HG03565 (cell line): ENCODE measurements at regions not wholly inside any gene's neighbourhood (a gene's known extent, or its start where the extent isn't known, plus 50 kb on each side); places are given as distances from the start of the nearest gene placed in this dataset.

Experiments used
- ATAC-seq: cut with Tn5 transposase; IDR thresholded peaks from one replicate; pipeline ENCODE4 v1.9.1; 2021; ENCODE audit warnings: mild to moderate bottlenecking, moderate library complexity; ENCODE audit not compliant: unreplicated experiment

DNA sequence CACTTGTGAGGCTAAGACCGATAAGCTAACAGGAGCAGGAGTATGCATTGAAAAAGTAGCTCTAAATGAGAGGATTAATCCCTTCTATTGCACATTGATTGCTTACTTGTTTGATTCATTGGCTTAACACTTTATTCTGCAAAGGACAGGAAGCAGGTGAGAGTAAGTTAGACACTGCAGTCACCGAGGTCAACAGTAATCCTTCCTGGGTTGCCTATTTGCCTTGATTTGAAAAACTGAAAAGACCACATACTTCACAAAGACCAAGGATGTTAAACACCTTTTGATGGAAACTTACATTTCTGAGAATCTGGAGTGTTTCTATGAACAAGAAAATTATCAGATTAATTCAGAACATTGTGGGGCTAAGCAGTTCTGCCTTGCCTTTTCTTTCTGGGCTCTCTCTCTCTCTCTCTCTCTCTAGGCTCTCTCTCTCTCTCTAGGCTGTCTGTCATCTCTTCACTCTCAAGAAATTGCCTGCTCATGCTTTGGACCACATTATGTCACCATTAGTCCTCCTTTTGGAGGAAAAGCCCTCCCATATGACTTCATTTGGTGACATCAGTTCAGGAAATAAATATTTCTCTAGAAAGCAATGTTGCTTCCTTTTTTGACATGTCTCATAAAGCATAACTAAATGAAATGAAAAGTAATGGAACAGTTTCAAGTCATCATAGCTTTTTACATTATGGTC, 103.8 kb downstream of the TNFSF18 start:
- ATAC-seq = no peak

DNA sequence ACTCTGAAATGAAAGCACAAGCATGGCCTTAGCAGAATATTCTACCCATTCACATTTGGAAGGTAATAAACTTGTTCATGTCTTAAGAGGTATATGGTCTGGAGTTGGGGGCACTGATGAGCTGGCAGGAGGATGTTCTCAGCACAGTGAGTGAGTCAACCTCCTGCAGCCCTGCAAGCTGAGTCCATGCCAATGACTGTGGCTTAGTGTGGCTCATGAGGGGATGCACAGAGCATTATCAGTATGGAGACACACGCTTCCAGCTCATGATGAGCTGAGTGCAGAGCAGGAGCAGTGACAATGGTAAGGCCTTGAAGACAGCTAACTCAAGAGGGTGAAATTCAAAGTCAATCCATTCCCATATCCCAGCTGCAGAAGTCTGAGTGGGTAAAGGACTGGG, 102.3 kb downstream of the TNFSF18 start:
- no peak for ATAC-seq

DNA sequence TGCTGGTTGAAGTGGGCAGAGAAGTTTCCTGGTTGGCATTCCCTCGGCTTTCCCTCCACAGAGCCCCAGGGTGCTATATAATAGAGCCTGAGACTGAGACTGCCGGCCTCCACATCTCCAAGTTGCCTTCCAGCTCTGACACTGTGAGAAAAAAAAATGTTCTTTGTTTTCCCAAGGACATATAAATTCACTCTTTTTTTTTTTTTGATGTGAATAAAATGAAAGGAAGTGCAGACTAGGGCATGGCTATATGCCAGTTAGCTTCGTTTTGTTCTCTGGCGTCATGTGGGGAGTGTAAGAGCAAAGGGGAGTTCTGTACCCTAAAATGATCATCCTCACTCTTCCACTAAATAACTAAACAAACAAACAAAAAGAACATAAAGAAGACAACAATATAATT, 101.6 kb downstream of the TNFSF18 start:
- no peak for ATAC-seq

DNA sequence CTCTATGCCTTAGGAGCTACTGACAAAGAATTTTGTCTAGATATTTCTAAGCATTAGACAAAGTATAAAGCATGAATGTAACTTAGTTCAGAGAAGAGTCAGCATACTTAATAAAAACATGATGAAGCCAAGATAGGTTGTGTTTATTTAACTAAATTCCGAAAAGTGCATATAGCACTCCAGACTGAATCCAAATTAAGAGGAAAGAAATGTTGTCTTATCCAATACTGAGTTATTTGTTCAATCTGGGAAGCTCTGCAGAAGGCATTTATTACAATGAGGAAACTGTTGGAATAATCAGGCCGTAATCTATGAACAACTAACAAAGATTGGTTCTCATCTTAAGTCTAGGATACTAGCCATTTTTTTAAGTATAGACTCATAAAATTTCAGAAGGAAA, 100.2 kb downstream of the TNFSF18 start:
- ATAC-seq = no peak

DNA sequence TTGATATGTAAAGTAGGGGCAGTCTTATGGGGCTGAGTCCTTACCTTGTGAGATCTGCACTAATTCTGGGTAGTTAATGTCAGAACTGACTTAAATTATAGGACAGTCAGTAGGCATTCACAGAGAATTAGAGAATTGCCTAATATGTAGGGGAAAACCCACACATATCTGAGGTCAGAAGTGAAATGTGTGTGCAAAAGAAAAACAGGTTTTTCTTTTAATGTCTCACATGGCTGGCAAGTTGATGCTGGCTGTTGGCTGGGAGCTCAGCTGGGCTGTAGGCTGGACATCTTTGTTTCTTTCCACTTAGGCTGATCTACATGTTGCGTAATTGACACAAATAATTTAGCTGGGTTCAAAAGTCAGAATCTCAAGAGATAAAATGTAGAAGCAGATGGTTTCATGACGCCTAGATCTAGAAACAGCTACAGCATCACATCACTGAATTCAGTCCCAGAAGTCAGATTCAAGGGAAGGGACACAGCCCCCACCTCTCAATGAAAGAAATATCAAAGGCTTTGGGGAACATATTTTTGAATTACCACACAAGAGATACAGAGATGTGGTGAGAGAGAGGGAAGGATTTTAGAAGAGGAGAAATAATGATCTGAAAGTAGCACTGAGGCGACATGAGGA, 98.9 kb downstream of the TNFSF18 start:
- no peak for ATAC-seq

DNA sequence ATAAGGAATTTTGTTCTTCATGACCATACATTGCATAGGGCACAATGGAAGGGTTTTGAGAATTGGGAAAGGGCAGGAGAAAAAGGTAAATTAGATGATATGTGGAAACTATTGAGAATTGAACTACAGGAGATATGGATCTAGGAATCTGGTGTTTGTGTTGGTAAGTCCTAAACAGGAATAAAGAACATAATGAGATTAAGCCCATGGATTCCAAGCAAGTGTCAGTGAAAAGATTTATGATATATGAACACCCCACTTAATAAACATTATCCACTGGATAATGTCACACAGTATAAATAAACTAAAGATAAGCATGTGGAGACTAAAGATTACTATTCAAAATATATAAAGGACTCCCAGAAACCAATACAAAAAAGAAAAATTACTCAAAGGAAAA, 98.2 kb downstream of the TNFSF18 start:
- no peak for ATAC-seq

DNA sequence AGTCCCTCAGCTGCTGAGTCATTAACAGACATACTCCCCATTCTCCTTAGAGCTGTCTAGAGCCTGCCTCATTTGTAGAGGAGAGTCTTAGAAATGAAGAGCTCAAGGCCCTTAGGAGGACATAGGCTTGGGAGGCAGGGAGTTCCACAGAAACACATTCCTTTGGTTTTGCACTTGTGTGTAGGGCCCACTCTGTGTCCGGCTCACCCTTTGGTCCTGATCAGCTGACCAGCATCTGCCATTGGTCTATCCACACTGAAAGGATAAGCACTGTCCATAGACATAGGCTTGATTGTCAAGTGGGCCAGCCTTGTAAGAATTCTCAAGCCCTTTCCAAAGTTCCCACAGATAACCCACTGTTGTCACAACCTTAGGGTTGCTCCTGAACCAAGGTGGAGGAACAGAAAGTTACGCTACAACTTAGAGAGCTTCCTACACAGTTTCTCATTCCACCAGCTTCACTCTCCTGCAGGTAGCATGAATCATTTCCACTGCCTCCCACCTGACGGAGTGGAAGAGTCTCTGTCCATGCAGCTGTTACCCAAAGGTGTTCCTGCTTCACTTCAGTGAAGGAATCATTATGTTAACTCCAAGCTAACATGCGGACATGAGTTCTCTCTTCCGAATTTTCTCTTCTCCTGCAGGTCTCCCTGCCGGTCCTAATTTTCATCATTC, 96.1 kb downstream of the TNFSF18 start:
- no peak for ATAC-seq

DNA sequence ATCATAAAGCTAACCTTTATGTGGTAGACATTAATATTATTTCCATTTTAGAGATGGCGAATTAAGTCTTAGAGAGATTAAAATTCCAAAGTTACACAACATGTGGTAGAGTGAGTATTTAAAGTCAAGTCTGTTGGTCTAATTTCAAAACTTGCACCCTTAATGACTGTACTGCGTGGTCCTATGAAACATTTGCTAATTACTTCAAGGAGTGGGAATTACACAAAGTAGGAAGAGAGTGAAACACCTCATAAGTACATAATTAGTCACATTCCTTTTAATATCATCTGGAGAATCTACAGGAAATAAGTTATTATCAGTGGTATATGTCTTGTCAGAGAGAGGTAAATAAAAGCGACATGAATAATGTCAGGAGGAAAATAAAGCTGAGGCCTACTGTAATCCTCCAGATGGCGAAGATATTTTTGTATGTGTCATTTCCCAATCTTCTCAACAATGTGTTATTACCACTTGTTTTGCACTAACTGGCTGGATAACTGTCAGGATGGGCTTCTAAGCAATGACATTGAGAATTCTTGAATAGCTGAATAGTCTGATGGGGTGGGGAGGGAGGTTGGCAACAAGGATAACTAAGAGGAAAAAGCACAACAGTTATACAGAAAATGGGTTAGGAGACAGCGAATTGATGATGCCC, 95.5 kb downstream of the TNFSF18 start:
- ATAC-seq = no peak

DNA sequence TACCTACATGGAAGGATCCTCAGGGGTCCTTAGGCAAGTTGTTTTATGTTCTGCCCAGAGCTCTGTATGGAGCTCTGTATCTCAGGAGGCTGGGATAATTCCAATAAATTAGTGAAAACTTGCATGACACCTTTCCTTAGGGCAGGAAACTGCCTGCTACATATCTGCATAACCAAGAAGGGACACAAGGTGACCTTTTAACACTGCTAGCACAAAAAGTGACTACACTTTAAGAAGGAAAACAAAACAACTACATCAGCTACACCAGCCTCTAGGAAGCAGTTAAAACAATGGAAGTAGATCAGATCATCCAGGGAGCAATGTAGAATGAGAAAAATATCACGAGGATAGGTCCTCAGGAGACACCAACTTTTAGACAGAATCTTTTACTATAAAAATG, 93.9 kb downstream of the TNFSF18 start:
- no peak for ATAC-seq

DNA sequence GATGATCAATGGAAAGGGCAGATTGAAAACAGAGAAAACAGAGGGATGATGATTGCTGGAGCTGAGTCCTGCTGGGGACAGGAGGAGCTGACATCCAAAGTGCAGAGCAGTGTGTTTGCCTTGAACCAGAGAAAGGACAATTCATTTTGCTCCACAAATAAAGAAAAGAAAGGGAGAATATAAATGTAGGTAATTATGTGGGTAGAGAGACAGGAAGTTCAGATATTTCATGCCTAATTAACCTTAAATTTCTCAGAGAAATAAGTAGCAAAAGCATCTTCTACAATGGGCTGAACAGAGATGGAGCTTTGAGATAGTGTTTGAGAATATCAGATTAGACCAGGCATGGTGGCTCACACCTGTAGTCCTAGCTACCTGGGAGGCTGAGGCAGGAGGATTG, 93.2 kb downstream of the TNFSF18 start:
- no peak for ATAC-seq

DNA sequence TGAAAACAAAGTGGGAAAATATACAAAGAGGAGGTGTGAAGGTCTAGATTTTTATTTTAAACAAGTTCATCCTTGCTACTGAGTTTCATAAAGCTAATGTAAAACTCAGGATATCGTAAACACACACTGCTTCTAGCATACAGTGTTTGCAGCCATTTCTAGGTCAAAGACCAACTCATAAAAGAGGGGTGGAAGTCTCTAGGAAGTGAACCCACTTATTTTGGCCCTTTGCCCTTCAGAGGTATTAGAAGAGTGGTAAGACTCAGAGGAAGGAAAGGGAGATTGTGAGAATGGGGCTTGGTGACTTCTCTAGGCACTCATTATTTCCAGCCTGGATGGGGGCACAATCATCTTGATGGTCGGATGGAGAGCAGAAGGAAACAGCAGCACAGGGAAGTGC, 91.2 kb downstream of the TNFSF18 start:
- no peak for ATAC-seq

DNA sequence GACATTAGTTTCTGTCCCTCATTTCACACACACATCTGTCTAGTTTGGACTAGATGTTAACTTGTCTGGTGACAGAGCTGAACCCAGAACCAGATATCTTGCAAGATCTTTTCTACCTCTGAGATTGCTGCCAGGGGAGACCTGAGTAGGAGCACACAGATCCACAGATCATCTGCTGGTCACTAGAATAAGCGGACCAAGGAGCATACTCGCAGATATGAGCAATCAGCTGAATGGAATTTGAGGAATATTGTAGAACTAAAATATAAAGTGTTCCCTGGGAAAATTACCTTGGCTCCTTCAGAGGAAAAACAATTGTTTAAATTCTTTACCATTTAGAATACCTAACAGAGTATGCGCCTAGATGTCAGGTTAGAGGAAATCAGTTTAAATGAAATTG, 90.7 kb downstream of the TNFSF18 start:
- no peak for ATAC-seq

DNA sequence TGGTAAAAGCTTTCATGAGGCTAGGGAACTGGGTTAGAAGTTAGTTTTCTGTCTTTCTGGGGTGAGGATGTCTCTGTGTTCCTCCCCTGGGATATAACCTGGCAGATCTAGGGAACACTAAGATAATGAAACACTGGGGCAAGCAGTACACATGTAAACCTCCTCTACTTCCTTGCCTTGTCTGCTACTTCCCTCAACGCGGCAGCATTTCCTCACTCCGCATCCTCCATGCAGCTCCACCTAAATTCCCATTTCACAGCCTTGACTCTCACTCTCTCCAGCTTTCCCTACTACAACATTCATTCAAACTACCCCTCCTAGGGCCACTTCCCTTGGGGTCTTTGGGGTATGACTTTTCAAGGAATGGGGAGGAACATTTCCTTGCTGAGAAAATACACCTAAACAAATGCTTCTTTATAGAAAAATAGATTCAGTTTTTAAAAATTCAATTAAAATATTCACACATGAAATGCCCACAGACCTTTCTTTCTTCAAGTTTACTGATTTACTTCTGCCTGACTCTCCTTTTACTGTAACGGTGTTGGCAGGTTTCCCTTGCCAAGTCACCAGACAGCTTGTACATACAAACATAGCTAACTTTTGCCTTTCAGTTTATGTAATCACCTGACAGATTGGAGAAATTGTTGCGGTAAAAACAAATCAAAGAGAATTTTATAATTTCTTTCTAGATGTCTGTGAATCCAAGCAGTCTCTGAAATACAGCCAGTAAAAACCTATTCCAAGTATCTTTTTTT, 90.1 kb downstream of the TNFSF18 start:
- ATAC-seq = no peak

DNA sequence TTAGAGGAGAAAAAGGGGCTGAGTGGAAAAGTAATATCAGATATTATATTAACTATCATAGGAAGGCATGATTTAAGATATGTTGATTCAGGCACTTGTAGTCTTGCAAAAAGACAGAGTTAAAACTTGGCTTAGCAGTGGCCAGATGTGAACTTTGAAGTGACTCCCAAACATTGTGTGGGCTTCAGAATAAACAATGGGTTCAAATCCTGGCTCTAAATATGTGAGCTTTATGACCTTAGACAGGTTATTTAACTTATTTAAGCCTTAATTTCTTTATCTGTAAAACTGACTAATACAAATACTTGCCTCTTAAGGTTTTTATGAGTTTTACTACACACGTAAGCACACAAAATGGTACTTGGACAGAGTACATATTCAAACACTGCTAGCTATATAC, 85.9 kb downstream of the TNFSF18 start:
- no peak for ATAC-seq

DNA sequence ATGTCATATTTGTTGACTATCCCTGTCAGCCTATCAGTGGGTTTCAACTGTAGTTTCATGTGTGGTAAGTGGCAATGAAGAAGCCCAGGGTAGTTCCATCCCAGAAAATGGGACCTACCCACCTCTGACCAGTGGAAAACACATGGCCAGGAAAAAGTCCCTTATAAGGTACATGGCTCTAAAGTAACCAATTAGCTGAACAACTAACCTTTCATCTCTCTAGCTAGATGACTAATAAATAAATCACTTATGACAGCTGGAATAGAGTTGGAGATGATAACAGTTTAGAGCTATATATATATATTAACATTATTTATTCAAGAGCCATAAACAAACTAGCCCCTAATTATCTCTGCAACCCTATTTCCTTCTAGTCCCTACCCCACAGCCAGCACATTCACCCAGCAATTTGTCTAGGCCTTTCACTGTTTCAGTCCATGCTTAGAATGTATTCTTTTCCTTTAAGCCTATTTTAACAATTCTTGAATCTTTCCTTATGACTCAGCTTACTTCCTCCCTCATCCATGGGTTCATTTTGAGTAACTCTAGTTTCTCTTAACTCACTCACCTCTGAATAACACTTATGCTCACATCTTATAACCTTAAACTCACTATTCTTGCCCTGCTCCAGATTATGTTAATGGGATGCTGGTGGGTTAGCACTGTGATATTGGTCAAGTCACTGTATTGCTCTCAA, 83.7 kb downstream of the TNFSF18 start:
- peak; percentile 40 for ATAC-seq

DNA sequence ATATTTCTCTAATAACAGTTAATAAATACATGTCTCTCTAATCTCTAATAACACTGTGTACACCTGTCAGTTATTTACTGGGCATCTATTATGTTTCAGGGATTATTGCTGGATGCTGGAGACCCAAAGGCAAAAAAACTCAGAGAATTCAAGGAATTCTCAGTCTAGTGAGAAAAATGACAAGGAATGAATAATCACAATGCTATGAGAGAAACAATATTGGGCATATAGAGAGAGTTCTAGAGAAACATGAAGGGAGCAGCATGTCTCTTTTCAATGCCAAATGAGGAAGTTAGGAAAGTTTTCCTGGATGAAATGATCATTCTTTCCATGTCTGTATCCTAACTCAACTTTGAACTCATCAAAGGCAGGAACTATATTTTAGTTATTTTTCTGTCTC, 82.8 kb downstream of the TNFSF18 start:
- no peak for ATAC-seq

DNA sequence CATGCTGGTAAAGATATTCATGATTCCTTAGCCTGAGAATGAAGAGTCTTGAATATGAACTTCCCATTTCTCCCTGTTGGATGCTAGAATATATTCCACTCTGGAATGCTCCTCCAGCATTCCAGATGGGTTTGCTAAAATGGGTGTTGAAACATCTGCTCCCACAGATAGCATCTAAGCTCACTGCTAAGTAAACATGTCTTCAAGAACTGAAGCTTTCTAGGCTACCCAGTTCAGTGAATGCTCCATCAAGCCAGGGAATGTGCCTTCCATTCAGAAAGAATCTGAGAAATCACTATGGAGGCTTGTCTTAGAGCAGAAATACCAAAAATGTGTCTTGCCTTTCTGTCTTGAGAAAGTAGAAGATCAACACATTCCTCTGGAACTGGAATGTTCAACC, 81.1 kb downstream of the TNFSF18 start:
- ATAC-seq = no peak

DNA sequence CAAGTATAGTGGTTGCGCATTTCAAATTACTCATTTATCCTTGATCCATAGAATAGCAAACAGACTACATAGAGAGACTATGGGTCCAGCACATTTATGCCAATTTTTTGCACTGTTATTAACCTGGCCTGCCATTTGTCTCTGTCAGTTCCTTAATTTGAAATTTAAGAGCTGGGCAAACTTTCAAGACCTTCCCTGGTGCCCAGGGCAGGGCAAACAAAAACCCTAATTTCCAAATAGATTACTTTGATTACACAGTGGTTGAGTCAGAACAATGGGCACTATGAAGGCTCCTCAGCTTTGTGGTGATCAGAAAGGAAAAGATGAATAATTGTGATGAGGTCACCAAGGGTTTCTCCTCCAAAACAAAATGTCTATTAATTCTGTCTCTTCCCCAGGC, 80.6 kb downstream of the TNFSF18 start:
- no peak for ATAC-seq

DNA sequence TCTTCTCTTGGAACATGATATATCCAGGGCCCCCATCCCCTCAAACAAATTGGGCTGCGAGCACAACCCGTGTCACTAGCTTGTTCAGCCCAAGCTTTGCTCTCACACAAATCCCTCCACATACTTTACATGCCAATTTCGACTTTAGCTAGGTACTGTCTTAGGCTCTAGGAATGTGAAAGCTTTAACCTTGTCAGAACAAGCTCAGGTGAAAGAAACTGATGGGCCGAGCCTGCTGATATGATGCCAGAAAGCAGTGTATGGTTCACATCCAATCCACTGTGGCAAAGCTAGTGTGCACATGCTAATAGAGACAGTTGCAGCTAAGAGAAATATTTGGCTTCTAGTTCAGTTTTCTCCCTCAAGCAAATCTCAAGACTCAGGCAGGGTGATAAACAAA, 79.5 kb downstream of the TNFSF18 start:
- ATAC-seq = no peak

DNA sequence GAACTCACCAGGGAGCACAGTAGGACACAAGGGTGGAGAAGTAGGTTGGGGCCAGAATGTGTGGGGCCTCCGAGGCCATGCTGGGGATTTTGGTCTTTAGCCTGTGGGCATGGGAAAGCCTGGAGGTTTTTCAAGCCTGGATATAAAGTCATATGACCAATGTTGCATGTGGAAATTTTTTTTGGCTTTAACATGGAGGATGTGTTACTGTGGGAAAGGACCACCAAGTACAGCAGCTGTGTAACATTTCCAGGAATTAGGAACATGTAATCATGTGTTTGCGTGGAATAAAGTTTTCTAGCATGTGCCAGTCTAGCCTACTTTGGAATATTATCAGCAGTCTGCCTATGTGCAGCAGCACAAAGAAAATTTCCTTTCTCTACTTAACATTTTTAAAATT, 78.5 kb downstream of the TNFSF18 start:
- no peak for ATAC-seq

DNA sequence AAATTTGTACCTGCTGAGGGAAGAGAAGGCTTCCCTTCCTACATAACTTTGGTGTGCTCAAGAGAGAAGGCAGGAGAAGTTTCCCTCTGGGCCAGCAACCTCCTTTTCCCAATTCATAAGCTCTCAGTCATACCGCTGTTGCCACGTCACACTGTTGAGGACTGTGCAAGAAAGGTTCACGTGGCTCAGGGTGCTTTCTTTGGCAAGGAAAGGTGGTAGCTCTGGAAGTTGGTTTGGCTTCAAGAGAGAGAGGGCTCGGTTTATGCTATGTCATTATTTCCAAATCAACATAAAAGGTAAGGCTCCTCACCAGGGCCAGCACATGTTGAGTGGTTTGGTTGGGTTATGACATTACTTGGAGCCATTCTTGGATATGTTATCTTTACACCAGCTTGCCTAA, 77.3 kb downstream of the TNFSF18 start:
- no peak for ATAC-seq
